ENCODE measurements at regions not wholly inside any gene's neighbourhood (a gene's known extent, or its start where the extent isn't known, plus 50 kb on each side); places are given as distances from the start of the nearest gene placed in this dataset.
A peak's percentile ranks its signal among the peaks of the same experiment; 100 is the strongest.

DNA sequence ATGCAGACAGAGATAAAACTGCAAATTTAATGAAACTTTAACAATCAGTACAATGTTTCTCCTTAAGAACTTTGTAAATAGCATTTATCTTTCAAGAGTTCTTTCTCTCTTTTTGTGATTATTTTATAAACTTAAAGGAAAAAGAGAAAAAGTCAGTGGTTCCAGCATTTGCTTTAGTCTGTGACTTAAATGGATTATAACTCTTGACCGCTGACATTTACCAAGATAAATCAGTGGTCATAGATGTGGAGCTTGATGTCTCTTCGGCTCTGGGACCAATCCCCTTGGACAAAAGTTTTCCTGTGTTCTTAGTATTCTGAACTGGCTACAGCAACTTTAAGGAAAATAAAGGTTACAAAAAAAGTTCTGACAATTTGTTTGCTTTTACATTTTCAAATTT is 162.6 kb downstream of the TM9SF2 start:
- Histone ChIP-seq H3K9me3 (no peaks in the 10 kb centered on the region), H3K36me3 (no peaks in the 10 kb centered on the region), H3K27ac (no peak overlapping the region), H3K27me3 (peaks cover 0 to 14% of the 10 kb centered on the region in 2 donors), H3K4me3 (no peak overlapping the region), H3K4me1 (no peaks in the 10 kb centered on the region)
- no peak for TF ChIP-seq CTCF (IDR thresholded peaks at IDR 0.05)
- intact Hi-C loops (cut with DNase I) = no loop called here
- no peak for ATAC-seq
- DNase-seq = no peak

- no peak for ATAC-seq
Observed at GRCh38 chr13:99663185-99663825, 162.0 kb downstream of the TM9SF2 start.

GRCh38 chr13:99662678-99663077 is 161.4 kb downstream of the TM9SF2 start:
- peak; percentile 43 for ATAC-seq
- Histone ChIP-seq H3K4me1 (peaks cover 4 to 6% of the 10 kb centered on the region in 2 donors), H3K4me3 (no peak overlapping the region), H3K27me3 (peaks cover under 1 to 24% of the 10 kb centered on the region in 2 donors), H3K9me3 (no peaks in the 10 kb centered on the region), H3K36me3 (no peaks in the 10 kb centered on the region), H3K27ac (no peak overlapping the region)
- no peak for DNase-seq
- TF ChIP-seq CTCF (IDR thresholded peaks at IDR 0.05) = no peak
- intact Hi-C loops (cut with DNase I) = no loop called here

More at GRCh38 chr13:99663185-99663825, 162.0 kb downstream of the TM9SF2 start:
- peaks cover 0 to 18% of the 10 kb centered on the region in 2 donors for H3K27me3 ChIP-seq
- intact Hi-C loops (cut with DNase I) = no loop called here
- no peaks in the 10 kb centered on the region for H3K4me1 ChIP-seq
- no peak for DNase-seq
- H3K9me3 ChIP-seq = no peaks in the 10 kb centered on the region
- no peak for TF ChIP-seq CTCF (IDR thresholded peaks at IDR 0.05)
- no peak overlapping the region for H3K27ac ChIP-seq
- H3K4me3 ChIP-seq = no peak overlapping the region
- H3K36me3 ChIP-seq = no peaks in the 10 kb centered on the region

- Histone ChIP-seq H3K4me3 (no peak overlapping the region), H3K27ac (no peak overlapping the region), H3K36me3 (no peaks in the 10 kb centered on the region), H3K27me3 (peaks cover 4 to 33% of the 10 kb centered on the region in 2 donors), H3K4me1 (peaks cover 5 to 12% of the 10 kb centered on the region in 2 donors), H3K9me3 (no peaks in the 10 kb centered on the region)
- DNase-seq = no peak
- TF ChIP-seq CTCF (IDR thresholded peaks at IDR 0.05) = no peak
- intact Hi-C loops (cut with DNase I) = no loop called here
- no peak for ATAC-seq
Observed at GRCh38 chr13:99661791-99662190, 160.5 kb downstream of the TM9SF2 start.

DNA sequence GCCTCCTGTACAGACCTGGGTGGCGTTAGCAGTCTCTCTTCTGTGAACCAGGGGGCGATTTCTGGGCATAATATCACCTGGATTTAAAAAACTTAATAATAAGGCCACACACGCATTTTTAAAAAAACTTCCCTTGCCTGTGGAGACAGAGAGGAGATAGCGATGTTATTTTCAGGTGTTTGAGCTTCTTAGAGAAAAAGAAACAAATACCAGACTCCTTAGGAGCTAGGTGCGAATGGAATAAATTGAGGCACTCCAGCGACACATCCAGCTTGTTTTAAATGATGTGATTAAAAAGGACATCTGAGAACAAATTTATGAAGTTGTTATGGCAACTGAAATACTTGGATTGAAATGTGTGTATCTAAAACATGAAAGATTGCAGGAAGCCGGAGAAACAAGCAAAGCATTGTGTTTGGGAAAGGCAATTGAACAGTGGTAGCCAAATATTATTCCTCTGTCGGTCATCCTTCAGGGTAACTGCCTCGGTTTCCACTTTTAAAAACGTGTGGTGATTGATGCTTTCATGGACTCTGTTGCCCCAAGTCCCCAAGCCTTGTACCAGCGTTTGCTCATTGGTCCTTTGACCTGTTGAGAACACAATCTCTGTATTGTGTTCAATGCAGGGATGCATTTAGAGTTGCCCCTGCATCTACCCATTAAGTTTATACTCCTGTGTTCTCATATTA is 158.7 kb downstream of the TM9SF2 start:
- Histone ChIP-seq H3K27ac (no peak overlapping the region), H3K4me3 (no peak overlapping the region), H3K27me3 (peaks cover 4 to 36% of the 10 kb centered on the region in 2 donors), H3K4me1 (peaks cover 5 to 16% of the 10 kb centered on the region in 2 donors), H3K36me3 (no peaks in the 10 kb centered on the region), H3K9me3 (no peaks in the 10 kb centered on the region)
- no peak for TF ChIP-seq CTCF (IDR thresholded peaks at IDR 0.05)
- ATAC-seq = no peak
- intact Hi-C loops (cut with DNase I) = loop anchor here in 1 of 2 donors (10.0 kb wide), 1 partner anchor 855 kb away; no protein-coding TSS in a partner anchor
- no peak for DNase-seq

All from left lung (tissue), 4 donors.